ENCODE measurements at regions not wholly inside any gene's neighbourhood (a gene's known extent, or its start where the extent isn't known, plus 50 kb on each side); places are given as distances from the start of the nearest gene placed in this dataset.

GRCh38 chr11:116065191-116065895 is 561.1 kb upstream of the CADM1 start:
- no peak for TF ChIP-seq EZH2 (IDR thresholded peaks at IDR 0.05; ENCODE audit: borderline replicate concordance, low read length)
- TF ChIP-seq CTCF (conservative IDR thresholded peaks at IDR 0.05 in 1 of 2, IDR thresholded peaks at IDR 0.05 in 1 of 2; ENCODE audit: extremely low read depth in 1 of 2, insufficient read depth in 1 of 2, low read depth in 1 of 2, low read length in 2 of 2): no peak

Data from mammary epithelial cell (primary cell).